Inflammatory macrophage treated with lipopolysaccharide for 4 hours (primary cell): ENCODE measurements at regions not wholly inside any gene's neighbourhood (a gene's known extent, or its start where the extent isn't known, plus 50 kb on each side); places are given as distances from the start of the nearest gene placed in this dataset.

ENCODE experiments used
- DNase-seq: peaks from one replicate; pipeline ENCODE4 v3.0.0-alpha.2; 2020

DNA sequence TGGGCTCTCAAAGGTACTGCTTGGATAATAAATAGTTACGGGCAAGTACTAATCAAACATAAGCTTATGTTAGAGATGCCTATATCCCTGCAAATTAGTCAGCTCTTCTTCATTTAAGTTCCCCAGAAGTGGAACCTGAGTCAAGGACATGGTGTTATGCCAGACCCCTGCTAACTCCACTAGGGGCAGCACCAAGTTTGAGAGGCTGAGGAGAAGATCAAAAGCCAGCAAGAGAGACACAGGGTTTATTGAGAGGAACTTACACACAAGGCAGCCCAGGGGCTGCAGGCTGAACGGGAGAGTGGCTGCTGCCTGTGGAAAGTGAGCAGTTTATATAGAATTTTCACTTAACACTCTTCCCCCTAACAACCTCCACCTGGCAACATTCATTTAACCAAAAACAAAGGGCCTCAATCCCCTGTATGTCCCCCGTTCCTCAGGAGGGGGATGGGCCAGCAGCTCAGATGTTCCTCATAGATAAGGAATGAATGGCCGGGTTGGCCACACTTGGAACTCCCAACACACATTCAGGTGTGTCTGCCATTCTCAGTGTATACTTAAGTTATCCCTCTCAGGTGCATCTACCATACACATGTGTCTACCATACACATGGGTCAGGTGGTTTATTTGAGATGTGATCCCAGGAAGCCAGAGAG, 62.6 kb upstream of the GHITM start:
- DNase-seq, result no peak

DNA sequence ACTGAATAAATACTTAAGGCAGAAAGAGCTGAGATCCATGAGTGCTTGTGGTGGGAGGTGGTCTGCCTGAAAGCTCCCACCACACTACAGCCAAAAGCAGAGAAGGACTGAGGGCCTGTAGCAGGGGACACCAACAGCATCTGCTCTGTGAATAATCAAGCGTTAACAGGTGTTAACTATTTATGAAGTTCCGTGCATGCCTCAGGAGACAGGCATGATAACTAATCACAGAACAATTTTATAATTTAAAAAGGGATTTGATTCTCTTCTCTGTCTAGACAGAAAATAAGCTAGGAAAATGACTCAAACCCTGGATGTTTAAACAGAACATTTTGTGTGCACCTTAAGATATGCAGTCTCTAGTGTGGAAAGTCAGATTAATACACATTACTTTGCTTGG, 61.5 kb upstream of the GHITM start:
- DNase-seq, result no peak

DNA sequence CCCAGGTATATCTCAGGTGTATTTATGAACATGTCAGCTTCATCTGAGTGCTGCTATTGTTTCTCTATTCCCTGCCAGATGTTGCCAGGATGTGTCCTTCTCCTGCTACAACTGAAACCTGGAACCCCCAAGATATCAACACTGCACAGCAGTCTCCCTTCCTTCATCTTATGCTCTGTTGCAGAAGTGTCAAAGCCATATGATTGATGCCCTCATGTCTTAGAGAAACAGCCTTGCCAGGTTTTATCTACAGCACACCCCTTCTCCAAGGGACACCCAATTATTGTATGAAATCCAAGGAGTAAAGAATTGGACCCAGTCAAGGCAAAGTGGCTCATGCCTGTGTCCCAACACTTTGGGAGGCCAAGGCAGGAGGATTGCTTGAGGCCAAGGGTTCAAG, 60.5 kb upstream of the GHITM start:
- no peak for DNase-seq

DNA sequence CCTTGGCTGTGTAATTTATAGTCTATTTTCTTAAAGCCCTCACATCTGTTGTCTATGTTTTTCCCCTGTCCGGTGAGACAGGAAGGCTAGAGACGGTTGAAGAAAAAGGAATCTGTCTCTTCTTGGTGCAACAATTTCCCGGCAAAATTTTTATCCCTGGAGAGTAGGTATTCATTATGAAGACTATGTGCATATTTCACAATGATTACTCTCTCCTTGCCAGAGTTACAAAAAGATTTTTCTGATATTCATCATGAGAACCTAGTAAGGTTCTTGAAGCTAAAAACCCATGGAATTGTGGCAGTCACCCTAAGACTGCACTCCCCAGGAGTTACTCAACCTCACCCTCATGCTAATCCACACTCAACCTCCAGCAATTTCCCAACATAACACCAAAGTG, 55.0 kb upstream of the GHITM start:
- DNase-seq, result no peak

DNA sequence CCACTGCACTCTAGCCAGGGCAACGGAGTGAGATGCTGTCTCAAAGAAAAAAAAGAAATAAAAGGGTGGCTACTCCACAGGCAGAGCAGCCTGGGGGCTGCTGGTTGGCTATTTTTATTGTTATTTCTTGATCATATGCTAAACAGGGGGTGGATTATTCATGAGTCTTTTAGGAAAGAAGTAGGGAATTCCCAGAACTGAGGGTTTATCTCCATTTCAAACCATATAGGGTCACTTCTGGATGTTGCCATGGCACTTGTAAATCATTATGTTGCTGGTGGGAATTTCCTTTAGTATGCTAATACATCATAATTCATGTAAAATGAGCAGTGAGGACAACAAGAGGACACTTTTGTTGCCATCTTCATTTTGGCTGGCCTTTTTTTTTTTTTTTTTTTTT, 52.1 kb upstream of the GHITM start:
- DNase-seq, result no peak

DNA sequence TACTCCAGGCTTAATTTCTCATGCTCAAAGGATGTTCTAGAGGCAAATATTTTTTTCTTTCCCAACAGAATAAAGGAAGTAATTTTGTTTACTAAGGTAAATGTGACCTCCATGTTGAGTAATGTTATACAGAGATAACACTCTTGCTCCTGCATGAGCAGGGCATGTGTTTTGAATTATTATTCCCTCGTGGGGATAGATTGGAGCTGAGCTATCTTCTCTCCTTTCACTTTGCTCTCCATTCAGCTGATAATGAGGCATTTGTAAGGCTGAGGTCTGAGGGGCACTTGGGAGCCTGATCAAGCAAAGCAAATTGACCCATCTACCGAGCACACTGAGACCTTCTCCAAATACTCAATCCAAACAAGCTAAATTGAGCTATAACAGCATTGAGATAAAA, 50.7 kb upstream of the GHITM start:
- DNase-seq, result no peak

DNA sequence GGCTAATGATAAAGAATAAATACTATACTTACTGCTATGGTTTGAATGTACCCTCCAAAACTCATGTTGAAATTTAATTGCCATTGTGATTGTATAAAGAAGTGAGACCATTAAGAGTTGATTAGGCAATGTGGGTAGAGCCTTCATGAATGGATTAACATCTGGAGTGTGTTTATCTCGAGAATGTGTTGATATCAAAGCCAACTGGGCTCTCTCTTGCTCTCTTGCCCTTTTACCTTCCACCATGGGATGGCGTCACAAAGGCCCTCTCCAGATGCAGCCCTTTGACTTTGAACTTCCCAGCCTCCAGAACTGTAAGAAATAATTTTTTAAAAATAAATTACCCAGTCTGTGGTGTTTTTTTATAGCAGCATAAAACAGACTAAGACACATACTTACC, 50.1 kb upstream of the GHITM start:
- DNase-seq, result no peak
